ENCODE measurements at regions not wholly inside any gene's neighbourhood (a gene's known extent, or its start where the extent isn't known, plus 50 kb on each side); places are given as distances from the start of the nearest gene placed in this dataset.
"Not testable (repeated sequence)": the region's sequence is repeated elsewhere in the genome, so short reads cannot be mapped to it uniquely, and the experiment has no call there.

DNA sequence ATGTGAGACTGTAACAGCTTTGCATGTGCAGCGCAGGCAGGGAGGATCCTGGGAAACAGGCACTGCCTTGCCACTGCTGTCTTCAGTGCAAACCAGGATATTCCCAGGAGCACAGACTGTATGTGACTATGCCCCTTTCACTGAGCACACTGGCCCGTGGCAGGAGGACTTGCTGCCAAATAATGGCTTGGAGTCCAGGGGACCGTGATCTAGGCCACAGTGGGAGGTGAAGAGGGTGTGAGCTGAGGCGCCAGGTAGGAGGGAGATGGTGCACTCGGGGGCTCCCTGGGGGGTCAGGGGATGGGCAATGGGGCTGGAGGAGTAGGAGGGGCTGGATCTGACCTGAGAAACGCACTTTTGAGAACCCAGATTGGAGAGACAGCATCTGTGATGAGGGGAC, 193.4 kb upstream of the ZNF32 start:
- no peak for DNase-seq (ENCODE audit: low read depth)

GRCh38 chr10:43839973-43840372, 191.3 kb upstream of the ZNF32 start:
- no peak for DNase-seq (ENCODE audit: low read depth)

GRCh38 chr10:43834751-43835150, 186.1 kb upstream of the ZNF32 start:
- not testable (repeated sequence) for DNase-seq (ENCODE audit: low read depth)

DNA sequence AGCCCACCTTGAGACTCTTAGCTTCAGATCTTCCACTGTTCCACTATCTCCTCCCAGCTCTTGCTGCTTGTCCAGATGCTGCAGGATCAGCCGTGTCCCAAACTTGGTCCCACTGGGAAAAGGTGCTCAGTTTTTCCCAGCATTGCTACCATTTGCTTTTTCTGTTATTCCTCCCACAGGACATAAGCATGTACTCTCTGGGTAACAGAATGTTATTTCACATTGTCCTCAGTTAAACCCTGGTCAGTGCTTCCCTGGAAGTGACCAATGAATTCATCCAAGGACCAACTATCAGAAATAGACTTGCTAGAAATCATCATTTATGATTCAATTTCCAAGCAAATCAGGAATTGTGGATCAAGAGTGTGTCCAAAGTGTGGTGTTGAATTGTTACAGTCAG, 179.2 kb upstream of the ZNF32 start:
- no peak for DNase-seq (ENCODE audit: low read depth)

- DNase-seq (ENCODE audit: low read depth): no peak
Measured at GRCh38 chr10:43825984-43826383, 177.3 kb upstream of the ZNF32 start.

DNA sequence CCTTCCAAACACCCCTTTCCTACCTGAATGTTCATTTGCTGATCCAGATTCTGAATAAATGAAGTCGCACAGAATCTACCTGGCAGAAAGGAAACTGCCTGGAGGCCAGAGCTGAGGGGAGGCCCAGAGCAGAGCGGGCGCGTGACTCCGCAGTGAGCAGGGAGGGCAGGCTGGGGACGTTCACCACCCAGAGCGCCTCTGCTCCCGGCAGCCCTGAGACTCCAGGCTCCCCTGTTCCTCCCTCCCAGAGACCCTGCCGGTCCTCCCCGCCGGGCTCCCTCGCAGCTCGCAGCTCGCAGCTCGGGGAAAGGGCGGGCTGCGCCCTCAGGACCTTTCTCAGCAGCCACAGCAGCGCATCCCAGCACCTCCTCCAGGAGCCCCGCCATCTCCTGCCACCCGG, 176.7 kb upstream of the ZNF32 start:
- no peak for DNase-seq (ENCODE audit: low read depth)

- peak; percentile 74 for DNase-seq (ENCODE audit: low read depth)
Measured at GRCh38 chr10:43824934-43825333, 176.3 kb upstream of the ZNF32 start.

DNA sequence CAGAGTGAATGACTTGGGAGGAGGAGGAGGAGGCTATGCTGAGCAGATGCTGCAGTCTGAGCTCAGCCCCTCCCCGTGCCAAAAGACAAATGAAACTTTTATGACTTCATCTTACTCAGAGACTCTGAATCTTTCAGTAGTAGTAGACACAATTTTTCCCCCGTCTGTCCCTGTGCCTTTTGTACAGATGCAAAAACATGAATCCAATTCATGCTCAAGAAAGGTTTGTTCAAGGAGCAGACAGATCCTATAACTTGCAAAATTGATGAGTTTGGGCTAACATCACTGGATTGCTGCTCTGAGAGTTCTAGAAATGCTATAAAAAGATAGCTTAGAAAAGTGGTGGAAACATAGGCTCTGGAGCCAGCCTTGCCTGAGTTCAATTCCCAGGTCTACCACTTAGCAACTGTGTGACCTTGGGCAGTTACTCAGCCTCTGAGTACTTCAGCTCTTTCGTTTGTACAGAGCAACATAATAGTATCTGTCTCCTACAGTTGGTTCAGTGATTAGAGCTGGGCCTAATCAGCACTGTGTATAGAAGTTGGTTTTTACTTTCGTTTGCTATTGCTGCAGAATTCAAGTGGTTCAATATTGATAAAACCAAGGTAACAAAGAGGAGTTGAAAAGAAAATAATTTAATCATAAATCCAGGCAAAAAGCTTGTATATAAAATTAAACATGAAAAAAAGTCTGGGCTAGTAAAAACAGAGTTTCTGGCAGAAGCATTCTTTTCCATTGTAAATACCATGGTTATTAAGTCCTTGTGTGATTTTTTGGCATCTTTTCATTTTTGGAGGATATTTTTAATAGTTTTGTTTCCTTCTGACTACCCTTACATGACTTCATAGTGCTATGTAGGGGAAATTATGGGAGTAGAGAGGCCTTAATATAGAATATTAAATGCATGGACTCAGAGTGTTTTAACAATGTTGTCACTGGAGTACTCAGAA, 174.2 kb upstream of the ZNF32 start:
- DNase-seq (ENCODE audit: low read depth): no peak

DNA sequence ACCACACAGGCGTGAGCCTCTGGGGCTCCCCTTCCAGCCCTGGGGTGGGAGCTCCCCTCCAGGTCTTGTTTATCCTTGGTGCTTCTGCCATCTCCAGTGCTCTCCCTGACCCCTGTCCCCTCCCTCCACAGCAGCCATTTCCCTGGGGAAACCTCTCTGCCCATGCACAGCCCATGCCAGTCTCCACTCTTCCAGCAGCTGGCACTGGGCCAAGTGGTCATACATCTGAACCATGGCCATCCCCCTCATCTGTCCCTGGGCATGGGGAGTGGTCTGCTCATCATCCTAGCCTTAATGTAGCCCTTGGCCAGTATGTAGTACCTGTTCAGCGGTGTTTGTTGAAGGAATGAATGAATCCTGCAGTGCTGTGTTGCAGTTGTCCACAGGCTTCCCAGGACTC, 172.4 kb upstream of the ZNF32 start:
- no peak for DNase-seq (ENCODE audit: low read depth)

DNA sequence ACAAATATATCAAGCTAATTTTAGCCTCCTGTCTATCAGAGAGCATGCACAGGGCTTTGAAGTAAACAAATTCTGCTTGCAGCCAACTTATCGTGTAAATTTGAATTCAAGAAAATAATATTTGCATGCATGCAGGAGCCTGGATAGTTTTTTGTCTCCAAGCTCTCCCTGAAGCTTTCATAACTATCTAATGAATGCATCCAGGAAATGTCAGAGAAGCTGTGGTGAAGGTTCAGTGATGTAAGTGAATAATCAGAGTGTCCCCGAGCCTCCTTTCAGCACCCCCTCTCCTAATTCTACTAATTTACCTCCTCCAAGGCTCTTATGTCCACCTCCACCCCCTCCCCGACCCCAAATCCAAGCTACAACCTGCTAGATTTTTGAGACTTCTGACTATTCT, 172.0 kb upstream of the ZNF32 start:
- DNase-seq (ENCODE audit: low read depth): no peak

DNA sequence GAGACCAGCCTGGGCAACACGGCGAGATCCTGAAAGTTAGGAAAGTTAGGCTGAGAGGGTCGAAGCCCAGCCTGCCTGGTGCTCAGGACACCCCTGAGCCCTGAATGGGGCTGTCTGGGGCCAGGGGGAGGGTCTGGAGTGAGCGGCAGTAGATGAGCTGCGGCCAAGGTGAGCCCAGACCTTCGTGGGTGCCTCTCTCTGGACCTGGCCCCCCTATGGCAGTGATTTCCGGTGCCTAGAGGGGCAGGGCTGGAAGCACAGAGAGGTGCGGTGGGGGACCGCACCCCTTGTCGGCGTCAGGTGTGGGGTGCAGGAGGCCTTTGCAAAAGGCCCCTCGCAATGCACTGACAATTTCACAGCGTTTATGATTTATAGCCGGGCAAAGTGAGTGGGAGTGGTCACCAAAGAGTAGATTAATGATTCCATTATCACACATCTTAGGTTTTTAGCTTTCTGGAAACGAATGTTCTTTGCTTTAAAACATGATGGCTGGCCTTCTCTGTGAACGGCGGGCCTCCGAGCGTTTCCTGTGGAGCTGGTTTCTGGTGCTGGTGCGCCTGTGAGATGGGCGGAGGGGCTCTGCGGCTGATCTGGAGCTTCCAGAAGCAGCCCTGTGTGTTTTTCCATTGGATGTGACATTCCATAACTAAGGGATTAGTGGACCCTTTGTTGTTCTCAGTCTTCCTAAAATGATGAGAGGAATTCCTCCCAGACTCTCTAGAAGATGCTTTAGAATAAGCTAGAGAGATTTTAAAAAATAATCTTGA, 171.0 kb upstream of the ZNF32 start:
- DNase-seq (ENCODE audit: low read depth): no peak

DNA sequence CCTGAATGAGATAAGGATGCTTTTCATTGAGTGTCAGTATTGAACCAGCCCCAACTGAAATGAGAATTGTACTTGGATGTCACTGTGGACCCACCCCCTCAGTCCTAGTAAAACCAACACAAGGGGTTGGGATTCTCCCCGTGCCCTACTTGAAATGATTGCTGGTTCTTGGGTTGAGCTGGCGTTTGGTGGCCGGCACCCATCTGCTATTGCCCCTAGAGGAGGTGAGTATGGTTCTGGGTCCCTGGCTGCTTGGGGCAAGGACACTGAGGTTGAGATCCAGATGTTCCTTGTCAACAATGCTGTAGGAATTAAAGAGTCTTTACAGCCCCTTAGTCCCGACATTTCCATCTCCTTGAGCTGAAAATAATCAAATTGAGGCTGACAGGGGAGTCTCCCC, 170.0 kb upstream of the ZNF32 start:
- DNase-seq (ENCODE audit: low read depth): no peak

DNA sequence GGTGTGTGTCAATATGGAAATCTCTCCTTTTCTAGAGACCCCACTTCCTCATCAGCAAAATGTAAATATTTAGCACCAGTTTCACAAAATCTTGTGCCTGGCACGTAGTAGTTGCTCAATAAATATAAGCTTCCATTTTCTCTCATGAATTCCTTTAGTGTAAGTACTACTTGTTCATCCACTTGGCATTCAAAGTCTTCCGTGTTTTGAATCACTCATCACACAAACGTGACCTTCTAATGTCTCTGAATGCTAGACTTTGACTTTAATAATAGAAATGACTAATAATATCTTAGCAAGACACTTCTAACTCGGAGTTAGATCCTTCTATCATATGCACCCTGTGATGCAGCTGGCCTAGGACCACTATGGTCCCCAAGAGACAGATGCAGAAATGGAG, 168.7 kb upstream of the ZNF32 start:
- no peak for DNase-seq (ENCODE audit: low read depth)

- no peak for DNase-seq (ENCODE audit: low read depth)
Measured at GRCh38 chr10:43816351-43817321, 168.0 kb upstream of the ZNF32 start.

GRCh38 chr10:43815181-43815885, 166.7 kb upstream of the ZNF32 start:
- DNase-seq (ENCODE audit: low read depth): no peak

DNA sequence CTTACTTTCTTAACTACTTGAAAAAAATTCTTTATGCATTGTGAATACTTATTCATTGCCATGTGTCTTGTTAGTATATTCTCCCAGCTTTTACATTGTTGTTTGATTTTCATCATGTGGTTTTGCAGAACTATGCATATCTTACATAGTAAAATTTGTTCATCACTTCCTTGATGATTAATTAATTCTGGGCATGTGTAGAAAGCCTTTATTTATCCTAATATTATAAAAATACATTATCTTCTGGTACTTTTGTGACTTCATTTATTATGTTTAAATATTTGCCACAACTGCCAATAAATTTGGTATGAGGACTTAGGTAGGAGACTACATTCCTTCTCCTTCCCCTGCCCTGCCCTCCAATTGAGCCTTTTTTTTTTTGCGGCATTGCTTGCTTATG, 166.0 kb upstream of the ZNF32 start:
- no peak for DNase-seq (ENCODE audit: low read depth)

GRCh38 chr10:43811871-43812270, 163.2 kb upstream of the ZNF32 start:
- DNase-seq (ENCODE audit: low read depth): no peak

- DNase-seq (ENCODE audit: low read depth): peak; percentile 78
Measured at GRCh38 chr10:43809211-43809930, 160.7 kb upstream of the ZNF32 start.

GRCh38 chr10:43808136-43808535, 159.5 kb upstream of the ZNF32 start:
- DNase-seq (ENCODE audit: low read depth): no peak

Measured in myocyte (in vitro differentiated cells).